ENCODE measurements at regions not wholly inside any gene's neighbourhood (a gene's known extent, or its start where the extent isn't known, plus 50 kb on each side); places are given as distances from the start of the nearest gene placed in this dataset.
A peak's percentile ranks its signal among the peaks of the same experiment; 100 is the strongest.

DNA sequence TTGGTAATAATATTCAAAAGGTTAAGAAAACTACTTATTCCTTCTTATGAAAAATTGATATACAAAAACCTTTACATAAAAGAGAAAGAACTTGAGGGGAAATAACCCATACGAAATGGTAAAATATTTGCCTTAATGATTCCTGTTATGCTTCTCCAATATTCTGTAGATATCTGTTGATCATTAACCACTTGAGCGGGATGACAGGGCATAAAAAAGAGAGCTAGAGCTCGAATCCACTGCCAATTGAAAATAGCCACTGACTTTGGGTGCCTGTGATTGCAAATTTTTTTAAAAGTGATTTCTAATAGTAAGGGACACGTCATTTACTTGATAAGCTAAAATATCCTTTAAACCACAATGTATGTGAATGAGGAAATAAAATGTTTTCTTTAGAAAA, 188.1 kb downstream of the MOXD1 start:
- H3K36me3 ChIP-seq = no peaks in the 10 kb centered on the region
- TF ChIP-seq CTCF (IDR thresholded peaks at IDR 0.05) = no peak
- DNase-seq (no peak), ATAC-seq (no peak)
- no peaks in the 10 kb centered on the region for H3K9me3 ChIP-seq
- intact Hi-C loops (cut with DNase I) = loop anchor here (10.0 kb wide), 1 partner anchor 288 kb away; no protein-coding TSS in a partner anchor
- no peak overlapping the region for H3K27ac ChIP-seq
- H3K4me3 ChIP-seq = no peak overlapping the region
- no peaks in the 10 kb centered on the region for H3K4me1 ChIP-seq
- H3K27me3 ChIP-seq = no peaks in the 10 kb centered on the region

- intact Hi-C loops (cut with DNase I) = loop anchor here (10.0 kb wide), 1 partner anchor 286 kb away; no protein-coding TSS in a partner anchor
These were observed 190.2 kb downstream of the MOXD1 start for GRCh38 chr6:132210886-132211563.

GRCh38 chr6:132209351-132209750, 191.9 kb downstream of the MOXD1 start:
- DNase-seq = no peak
- Histone ChIP-seq H3K4me1 (no peaks in the 10 kb centered on the region), H3K36me3 (no peaks in the 10 kb centered on the region), H3K9me3 (no peaks in the 10 kb centered on the region), H3K4me3 (no peak overlapping the region), H3K27me3 (no peaks in the 10 kb centered on the region), H3K27ac (no peak overlapping the region)
- ATAC-seq = peak; percentile 16
- no peak for TF ChIP-seq CTCF (IDR thresholded peaks at IDR 0.05)
- intact Hi-C loops (cut with DNase I) = no loop called here

More at GRCh38 chr6:132210886-132211563, 190.2 kb downstream of the MOXD1 start:
- H3K4me3 ChIP-seq = no peak overlapping the region
- no peaks in the 10 kb centered on the region for H3K27me3 ChIP-seq
- H3K36me3 ChIP-seq = no peaks in the 10 kb centered on the region
- no peak for TF ChIP-seq CTCF (IDR thresholded peaks at IDR 0.05)
- no peak for DNase-seq
- no peaks in the 10 kb centered on the region for H3K4me1 ChIP-seq
- no peak overlapping the region for H3K27ac ChIP-seq
- H3K9me3 ChIP-seq = no peaks in the 10 kb centered on the region
- ATAC-seq = no peak

GRCh38 chr6:132207991-132208390, 193.3 kb downstream of the MOXD1 start:
- ATAC-seq (no peak), DNase-seq (no peak)
- intact Hi-C loops (cut with DNase I) = no loop called here
- no peak for TF ChIP-seq CTCF (IDR thresholded peaks at IDR 0.05)
- Histone ChIP-seq H3K4me3 (no peak overlapping the region), H3K9me3 (no peaks in the 10 kb centered on the region), H3K27me3 (no peaks in the 10 kb centered on the region), H3K36me3 (no peaks in the 10 kb centered on the region), H3K4me1 (no peaks in the 10 kb centered on the region), H3K27ac (no peak overlapping the region)

- H3K27ac ChIP-seq = no peak overlapping the region
- H3K36me3 ChIP-seq = no peaks in the 10 kb centered on the region
- intact Hi-C loops (cut with DNase I) = no loop called here
- no peak overlapping the region for H3K4me3 ChIP-seq
- H3K4me1 ChIP-seq = no peaks in the 10 kb centered on the region
- DNase-seq (no peak), ATAC-seq (no peak)
- H3K9me3 ChIP-seq = no peaks in the 10 kb centered on the region
- no peak for TF ChIP-seq CTCF (IDR thresholded peaks at IDR 0.05)
- H3K27me3 ChIP-seq = no peaks in the 10 kb centered on the region
These were observed 195.3 kb downstream of the MOXD1 start for GRCh38 chr6:132205946-132206345.

DNA sequence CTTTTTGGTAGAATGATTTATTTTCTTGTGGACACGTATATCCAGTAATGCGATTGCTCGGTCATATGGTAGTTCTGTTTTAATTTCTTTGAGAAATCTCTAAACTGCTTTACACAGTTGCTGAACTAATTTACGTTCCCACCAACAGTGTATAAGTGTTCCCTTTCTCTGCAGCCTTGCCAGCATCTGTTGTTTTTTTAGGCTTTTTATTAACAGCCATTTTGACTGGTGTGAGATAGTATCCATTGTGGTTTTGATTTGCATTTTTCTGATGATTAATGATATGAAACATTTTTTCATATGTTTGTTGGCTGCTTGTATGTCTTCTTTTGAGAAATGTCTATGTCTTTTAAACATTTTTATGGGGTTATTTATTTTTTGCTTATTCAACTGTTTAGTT, 196.7 kb downstream of the MOXD1 start:
- H3K4me1 ChIP-seq = no peaks in the 10 kb centered on the region
- ATAC-seq (no peak), DNase-seq (no peak)
- H3K27me3 ChIP-seq = no peaks in the 10 kb centered on the region
- no peak overlapping the region for H3K27ac ChIP-seq
- no peak for TF ChIP-seq CTCF (IDR thresholded peaks at IDR 0.05)
- no peaks in the 10 kb centered on the region for H3K9me3 ChIP-seq
- intact Hi-C loops (cut with DNase I) = no loop called here
- no peak overlapping the region for H3K4me3 ChIP-seq
- H3K36me3 ChIP-seq = no peaks in the 10 kb centered on the region
